ENCODE measurements at regions not wholly inside any gene's neighbourhood (a gene's known extent, or its start where the extent isn't known, plus 50 kb on each side); places are given as distances from the start of the nearest gene placed in this dataset.
"Not testable (repeated sequence)": the region's sequence is repeated elsewhere in the genome, so short reads cannot be mapped to it uniquely, and the experiment has no call there.

- not testable (repeated sequence) for TF ChIP-seq BHLHE40 (IDR thresholded peaks at IDR 0.05; ENCODE audit: borderline replicate concordance); HDGF (IDR thresholded peaks at IDR 0.05; ENCODE audit: borderline replicate concordance); TARDBP (IDR thresholded peaks at IDR 0.05); FOXK2 (IDR thresholded peaks at IDR 0.05); SUZ12 (IDR thresholded peaks at IDR 0.05); CTBP1 (IDR thresholded peaks at IDR 0.05; ENCODE audit: borderline replicate concordance); ZNF384 (IDR thresholded peaks at IDR 0.05); SP1 (IDR thresholded peaks at IDR 0.05); FOXA1 (IDR thresholded peaks at IDR 0.05); ELF4 (IDR thresholded peaks at IDR 0.05)
Observed at GRCh38 chrX:76774912-76775311, 347.4 kb downstream of the MAGEE1 start.

All from HEK293T (cell line).